GM12865 (cell line): ENCODE measurements at regions not wholly inside any gene's neighbourhood (a gene's known extent, or its start where the extent isn't known, plus 50 kb on each side); places are given as distances from the start of the nearest gene placed in this dataset.
"Not testable (repeated sequence)": the region's sequence is repeated elsewhere in the genome, so short reads cannot be mapped to it uniquely, and the experiment has no call there.

Experiments
- DNase-seq: peaks from one replicate; pipeline ENCODE4 v3.0.0; 2010; ENCODE audit warnings: low read depth
- H3K4me3 ChIP-seq: 2 replicates; pipeline ENCODE4 v1.5.1; 2011; ENCODE audit warnings: mild to moderate bottlenecking, low read depth, low read length, control low read depth
- TF ChIP-seq, protein P1 (sequence below): IDR thresholded peaks from 2 replicates; pipeline ENCODE4 v1.5.1; 2011; ENCODE audit warnings: low read length, control low read depth, low read depth, inconsistent platforms; ENCODE audit not compliant: insufficient read depth; ENCODE audit errors: missing control alignments

DNA sequence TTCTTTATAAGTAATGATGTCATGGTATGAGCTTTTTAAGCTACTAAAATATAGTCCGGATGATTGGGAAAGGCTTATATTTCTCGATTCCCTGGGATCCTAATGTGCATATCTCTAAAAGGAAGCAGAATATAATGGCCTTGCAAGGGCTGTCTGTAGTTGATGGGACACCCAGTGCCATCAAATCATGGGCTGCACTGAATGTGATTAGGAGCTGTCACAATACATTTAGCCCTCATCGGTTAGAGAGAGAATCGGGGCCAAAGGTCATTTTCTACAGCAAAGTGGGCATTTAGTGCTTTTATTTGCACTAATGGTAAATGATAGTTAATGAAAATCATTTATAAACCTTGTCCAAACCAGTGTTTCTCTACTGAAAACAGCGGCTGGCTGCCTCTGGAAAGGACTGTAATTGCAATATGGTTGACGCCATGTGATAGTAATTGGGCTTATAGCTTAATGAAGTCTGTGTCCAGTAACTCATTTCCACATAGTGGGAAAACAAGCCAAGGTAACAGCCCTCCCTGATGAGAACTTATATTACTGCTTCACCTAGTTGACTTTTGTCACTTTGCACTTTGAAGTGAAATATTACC, 265.0 kb upstream of the AZI2 start:
- no peak for DNase-seq
- H3K4me3 ChIP-seq, result no peak overlapping the region
- TF ChIP-seq, protein P1, sequence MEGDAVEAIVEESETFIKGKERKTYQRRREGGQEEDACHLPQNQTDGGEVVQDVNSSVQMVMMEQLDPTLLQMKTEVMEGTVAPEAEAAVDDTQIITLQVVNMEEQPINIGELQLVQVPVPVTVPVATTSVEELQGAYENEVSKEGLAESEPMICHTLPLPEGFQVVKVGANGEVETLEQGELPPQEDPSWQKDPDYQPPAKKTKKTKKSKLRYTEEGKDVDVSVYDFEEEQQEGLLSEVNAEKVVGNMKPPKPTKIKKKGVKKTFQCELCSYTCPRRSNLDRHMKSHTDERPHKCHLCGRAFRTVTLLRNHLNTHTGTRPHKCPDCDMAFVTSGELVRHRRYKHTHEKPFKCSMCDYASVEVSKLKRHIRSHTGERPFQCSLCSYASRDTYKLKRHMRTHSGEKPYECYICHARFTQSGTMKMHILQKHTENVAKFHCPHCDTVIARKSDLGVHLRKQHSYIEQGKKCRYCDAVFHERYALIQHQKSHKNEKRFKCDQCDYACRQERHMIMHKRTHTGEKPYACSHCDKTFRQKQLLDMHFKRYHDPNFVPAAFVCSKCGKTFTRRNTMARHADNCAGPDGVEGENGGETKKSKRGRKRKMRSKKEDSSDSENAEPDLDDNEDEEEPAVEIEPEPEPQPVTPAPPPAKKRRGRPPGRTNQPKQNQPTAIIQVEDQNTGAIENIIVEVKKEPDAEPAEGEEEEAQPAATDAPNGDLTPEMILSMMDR, result no peak

DNA sequence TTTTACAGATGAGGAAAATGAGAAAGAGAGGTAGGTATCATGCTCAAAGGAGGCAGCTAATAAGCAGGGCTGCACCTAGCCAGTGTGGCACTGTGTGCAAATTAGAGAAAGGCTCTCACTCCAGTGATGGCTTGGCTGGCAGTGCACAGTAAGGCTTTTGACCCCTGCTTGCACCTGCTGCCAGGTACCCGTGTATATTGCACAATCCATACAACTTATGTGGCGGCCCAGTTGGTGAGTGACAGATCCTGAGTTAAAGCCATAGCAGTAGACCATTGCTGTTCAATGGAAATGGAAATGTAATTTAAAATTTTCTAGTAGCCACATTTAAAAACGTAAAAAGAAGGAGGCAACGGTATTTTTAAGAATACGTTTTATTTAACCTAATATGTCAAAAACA, 266.4 kb upstream of the AZI2 start:
- TF ChIP-seq, protein P1, result no peak
- no peak overlapping the region for H3K4me3 ChIP-seq
- no peak for DNase-seq

DNA sequence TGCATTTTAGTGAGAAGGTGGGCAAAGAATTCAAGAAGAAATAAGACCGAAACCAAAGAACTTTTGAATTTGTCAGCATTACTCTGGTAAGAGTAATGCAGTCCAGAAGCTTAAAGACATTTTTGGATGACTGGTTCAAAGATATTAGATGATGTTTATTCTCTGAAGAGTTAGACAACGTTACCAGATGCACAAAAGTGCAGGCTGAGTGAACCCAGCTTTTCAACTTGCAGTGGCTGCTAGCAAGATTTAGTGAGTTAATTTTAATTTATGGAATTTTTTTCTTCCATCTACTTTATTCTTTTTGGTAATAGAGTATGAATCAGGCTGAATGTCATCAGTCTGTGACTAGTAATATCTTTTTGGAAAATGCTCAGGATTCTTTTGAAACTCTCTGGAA, 267.3 kb upstream of the AZI2 start:
- TF ChIP-seq, protein P1, result no peak
- no peak for DNase-seq

DNA sequence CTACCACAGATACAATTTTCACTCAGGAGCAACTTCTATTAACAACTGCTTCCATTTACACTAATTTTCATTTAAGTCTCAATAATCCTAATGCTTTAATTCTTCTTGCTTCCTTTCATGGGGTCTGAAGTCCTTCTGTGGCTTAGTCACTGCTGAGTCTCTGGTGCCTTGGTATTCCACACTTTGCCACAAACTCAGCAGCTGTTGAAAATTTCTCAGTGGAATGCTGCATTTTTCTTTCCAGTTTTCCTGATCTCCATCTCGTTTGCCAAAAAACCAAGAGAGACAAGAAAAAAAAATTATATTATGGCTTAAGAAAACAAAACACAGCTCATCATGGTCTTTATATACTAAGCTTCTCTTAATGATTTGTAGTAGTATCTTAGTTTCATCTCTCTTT, 269.2 kb upstream of the AZI2 start:
- DNase-seq, result no peak
- H3K4me3 ChIP-seq, result no peak overlapping the region
- TF ChIP-seq, protein P1, result no peak

More for the DNA sequence above, 267.3 kb upstream of the AZI2 start:
- H3K4me3 ChIP-seq, result no peak overlapping the region

DNA sequence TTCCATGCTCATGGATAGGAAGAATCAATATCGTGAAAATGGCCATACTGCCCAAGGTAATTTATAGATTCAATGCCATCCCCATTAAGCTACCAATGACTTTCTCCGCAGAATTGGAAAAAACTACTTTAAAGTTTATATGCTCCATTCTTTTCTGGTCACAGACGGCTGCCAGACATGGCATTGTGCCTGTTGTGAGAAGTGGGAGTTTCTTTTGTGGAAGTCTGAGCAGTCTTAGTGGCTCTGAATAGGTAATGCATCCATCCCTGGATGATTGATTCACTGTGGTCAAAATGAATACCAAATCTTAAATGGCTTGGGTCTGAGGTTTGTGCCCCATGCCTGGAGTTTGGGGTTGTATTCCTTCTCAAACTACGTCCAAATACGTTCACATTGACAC, 274.5 kb upstream of the AZI2 start:
- DNase-seq, result no peak
- H3K4me3 ChIP-seq, result no peak overlapping the region
- TF ChIP-seq, protein P1, result no peak

DNA sequence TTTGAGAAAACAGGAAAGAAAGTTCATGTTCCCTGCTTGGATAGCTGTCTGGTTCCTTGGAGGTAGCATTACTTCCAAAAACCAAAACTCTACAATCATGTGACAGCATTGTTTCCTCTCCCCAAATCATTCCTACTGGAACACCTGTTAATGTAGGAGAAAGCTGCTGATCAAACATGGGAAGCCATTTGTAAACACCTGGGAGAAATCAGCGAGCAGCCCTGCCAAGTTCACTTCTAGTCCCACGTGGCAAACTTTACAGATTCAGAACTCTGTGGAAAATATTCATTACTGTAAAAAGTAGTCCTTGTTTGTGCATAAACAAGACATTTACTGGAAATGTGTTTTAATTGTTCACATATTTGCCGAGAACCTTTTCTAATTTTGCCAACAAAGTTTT, 275.5 kb upstream of the AZI2 start:
- no peak overlapping the region for H3K4me3 ChIP-seq
- TF ChIP-seq, protein P1, result no peak
- DNase-seq, result no peak

DNA sequence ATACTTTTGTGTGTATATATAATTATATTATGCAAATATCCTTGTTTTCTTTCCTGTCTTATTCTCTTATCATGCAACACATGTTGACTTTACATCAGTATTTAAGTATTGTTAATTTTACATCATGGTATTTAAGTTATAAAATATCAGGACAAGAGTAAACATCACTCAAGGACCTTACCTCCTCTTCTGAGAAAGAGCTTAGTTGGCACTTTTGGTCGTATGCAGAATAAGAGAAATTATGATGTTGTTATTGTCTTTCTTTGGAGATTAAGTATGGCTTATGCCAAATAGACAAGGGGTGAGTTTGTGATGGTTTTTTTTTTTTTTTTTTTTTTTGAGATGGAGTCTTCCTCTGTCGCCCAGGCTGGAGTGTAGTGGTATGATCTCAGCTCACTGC, 279.2 kb upstream of the AZI2 start:
- H3K4me3 ChIP-seq, DNase-seq: not testable (repeated sequence)
